Kidney epithelial cell (primary cell): ENCODE measurements at regions not wholly inside any gene's neighbourhood (a gene's known extent, or its start where the extent isn't known, plus 50 kb on each side); places are given as distances from the start of the nearest gene placed in this dataset.

ENCODE experiments used
- DNase-seq: peaks from one replicate; pipeline ENCODE4 v3.0.0-alpha.2; 2010; ENCODE audit warnings: low read depth
- H3K27me3 ChIP-seq: 2 replicates; pipeline ENCODE4 v1.6.0; 2011; ENCODE audit warnings: low read length; ENCODE audit not compliant: control insufficient read depth, insufficient read depth
- H3K36me3 ChIP-seq: 2 replicates; pipeline ENCODE4 v1.5.1; 2011; ENCODE audit warnings: low read length; ENCODE audit not compliant: control insufficient read depth, insufficient read depth
- H3K4me3 ChIP-seq: 2 replicates; pipeline ENCODE4 v1.5.1; 2011; ENCODE audit warnings: low read depth, mild to moderate bottlenecking, control low read depth, low read length
- CTCF ChIP-seq: IDR thresholded peaks from 2 replicates; pipeline ENCODE4 v1.5.1; 2011; ENCODE audit warnings: mild to moderate bottlenecking, moderate library complexity, low read length, control low read depth, inconsistent platforms; ENCODE audit not compliant: insufficient read depth, poor library complexity, severe bottlenecking

DNA sequence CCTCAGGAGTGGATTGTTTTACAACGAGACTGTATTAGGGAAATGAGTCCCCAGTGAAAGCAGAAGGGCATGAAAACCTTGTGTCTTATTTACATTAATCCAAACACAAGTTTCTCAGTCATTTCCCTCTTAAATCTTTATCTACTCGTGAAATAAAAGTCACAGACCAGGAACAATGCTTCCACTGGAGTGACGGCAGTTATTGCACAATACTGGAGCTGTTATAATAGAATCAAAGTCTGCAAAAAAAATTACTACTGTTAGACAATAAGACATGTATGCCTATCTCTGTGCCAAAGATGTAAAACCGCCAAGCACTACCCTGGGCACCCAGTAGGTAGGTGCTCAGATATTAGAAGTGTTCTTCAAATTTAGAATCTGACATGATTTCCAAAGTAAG lies 375.5 kb downstream of the ZNF521 start:
- Histone ChIP-seq H3K27me3 (no peaks in the 10 kb centered on the region), H3K36me3 (no peaks in the 10 kb centered on the region), H3K4me3 (no peak overlapping the region)
- no peak for TF ChIP-seq CTCF
- DNase-seq = no peak

GRCh38 chr18:24979235-24979634 lies 372.7 kb downstream of the ZNF521 start:
- no peak for TF ChIP-seq CTCF
- DNase-seq = no peak
- Histone ChIP-seq H3K4me3 (no peak overlapping the region), H3K27me3 (no peaks in the 10 kb centered on the region), H3K36me3 (no peaks in the 10 kb centered on the region)

DNA sequence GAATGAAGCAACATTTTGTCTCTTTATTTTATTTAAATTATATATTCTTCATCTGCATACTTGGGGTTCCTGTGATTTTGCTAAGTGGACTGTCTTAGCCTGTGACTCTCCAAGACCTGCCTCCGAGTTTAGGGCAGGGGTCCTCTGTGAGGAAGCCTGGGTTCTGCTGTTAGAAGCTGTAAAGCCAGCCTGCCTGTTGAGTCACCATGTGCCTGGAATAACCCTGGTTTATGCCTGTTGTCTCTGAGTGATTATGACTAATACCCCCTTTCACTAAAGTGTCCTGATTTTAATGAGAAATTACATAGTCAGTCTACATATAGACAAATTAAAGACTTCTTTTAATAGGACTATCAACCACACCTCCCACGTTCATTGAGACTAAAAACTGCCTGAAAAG lies 369.1 kb downstream of the ZNF521 start:
- no peak for TF ChIP-seq CTCF
- Histone ChIP-seq H3K36me3 (no peaks in the 10 kb centered on the region), H3K27me3 (no peaks in the 10 kb centered on the region), H3K4me3 (no peak overlapping the region)
- no peak for DNase-seq

- DNase-seq = no peak
- Histone ChIP-seq H3K36me3 (no peaks in the 10 kb centered on the region), H3K27me3 (no peaks in the 10 kb centered on the region), H3K4me3 (no peak overlapping the region)
- no peak for TF ChIP-seq CTCF
Observed at GRCh38 chr18:24983566-24984139, 368.3 kb downstream of the ZNF521 start.

GRCh38 chr18:24985586-24985985 lies 366.4 kb downstream of the ZNF521 start:
- TF ChIP-seq CTCF = no peak
- H3K36me3 ChIP-seq = no peaks in the 10 kb centered on the region
- no peak overlapping the region for H3K4me3 ChIP-seq
- no peaks in the 10 kb centered on the region for H3K27me3 ChIP-seq
- no peak for DNase-seq

- H3K36me3 ChIP-seq = no peaks in the 10 kb centered on the region
- H3K4me3 ChIP-seq = no peak overlapping the region
- DNase-seq = no peak
- TF ChIP-seq CTCF = no peak
- H3K27me3 ChIP-seq = no peaks in the 10 kb centered on the region
Observed at GRCh38 chr18:24986666-24987302, 365.2 kb downstream of the ZNF521 start.
